Activated CD4-positive, CD25-positive, alpha-beta regulatory T cell treated with anti-CD3 and anti-CD28 coated beads, Interleukin-2, amount 50 U/mL, for 16 hours (primary cell): ENCODE measurements at regions not wholly inside any gene's neighbourhood (a gene's known extent, or its start where the extent isn't known, plus 50 kb on each side); places are given as distances from the start of the nearest gene placed in this dataset.
A peak's percentile ranks its signal among the peaks of the same experiment; 100 is the strongest.

ENCODE experiments used
- DNase-seq: peaks from one replicate; pipeline ENCODE4 v3.0.0-alpha.2; 2020; ENCODE audit warnings: low read depth, low spot score

- no peak for DNase-seq
These were observed 193.2 kb upstream of the RFC3 start for GRCh38 chr13:33624740-33625139.

GRCh38 chr13:33626407-33626806 is 191.5 kb upstream of the RFC3 start:
- no peak for DNase-seq

- no peak for DNase-seq
These were observed 189.3 kb upstream of the RFC3 start for GRCh38 chr13:33628662-33629061.

DNA sequence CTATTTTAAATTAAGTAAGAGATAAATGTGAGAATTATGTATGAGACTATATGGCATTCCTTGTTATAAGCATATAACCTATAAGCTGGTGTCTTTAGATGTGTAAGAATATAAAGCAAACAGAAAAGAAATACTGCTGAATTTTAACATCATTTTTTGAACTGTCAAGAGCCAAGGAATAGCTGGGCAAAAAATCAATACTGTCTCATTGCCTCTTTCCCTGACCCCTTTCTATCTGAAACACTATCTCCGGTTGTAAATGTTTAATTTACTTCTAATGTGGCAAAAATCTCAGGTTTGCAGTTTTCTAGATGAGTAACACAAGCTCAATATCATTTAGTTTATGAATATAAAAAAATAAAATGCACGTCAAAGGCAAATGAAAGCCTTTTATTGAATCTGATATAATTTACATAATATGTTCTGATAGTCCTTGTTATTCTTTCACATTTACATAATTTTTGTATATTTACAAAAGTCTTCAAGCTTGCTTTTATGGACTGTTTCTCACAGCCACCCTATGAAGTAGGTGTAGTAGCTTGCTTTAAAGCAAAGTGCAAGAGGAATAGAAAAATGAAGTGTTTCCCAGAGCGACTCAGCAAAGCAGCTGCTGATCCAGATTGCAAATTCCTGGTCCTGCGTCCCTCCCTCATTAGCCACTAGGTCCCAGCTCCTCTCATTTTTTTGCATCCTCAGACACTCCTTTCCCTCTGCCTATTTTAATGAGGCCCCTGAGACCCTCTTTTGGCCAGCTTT is 188.2 kb upstream of the RFC3 start:
- DNase-seq = no peak

- DNase-seq = no peak
These were observed 184.0 kb upstream of the RFC3 start for GRCh38 chr13:33633701-33634545.

DNA sequence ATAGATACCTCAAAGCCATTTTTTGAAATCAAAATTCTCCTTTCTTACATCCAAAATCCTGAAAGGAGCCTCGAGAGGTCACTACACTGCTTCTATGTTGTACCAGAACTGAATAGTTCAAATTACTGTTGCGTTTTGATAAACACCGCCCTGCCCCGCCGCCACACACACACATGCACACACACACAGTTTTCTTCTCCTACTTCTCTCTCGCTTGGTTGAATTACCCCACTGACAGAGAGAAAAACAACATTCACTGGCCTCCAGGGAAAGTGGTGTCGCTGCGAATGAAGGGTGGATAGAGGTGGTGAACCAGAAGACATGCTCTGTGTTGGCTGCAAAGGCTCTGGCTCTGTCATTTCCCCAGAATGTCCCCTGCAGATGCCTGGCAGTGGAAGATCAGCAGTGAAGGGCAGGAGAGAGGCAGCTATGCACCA is 183.4 kb upstream of the RFC3 start:
- DNase-seq = no peak

DNA sequence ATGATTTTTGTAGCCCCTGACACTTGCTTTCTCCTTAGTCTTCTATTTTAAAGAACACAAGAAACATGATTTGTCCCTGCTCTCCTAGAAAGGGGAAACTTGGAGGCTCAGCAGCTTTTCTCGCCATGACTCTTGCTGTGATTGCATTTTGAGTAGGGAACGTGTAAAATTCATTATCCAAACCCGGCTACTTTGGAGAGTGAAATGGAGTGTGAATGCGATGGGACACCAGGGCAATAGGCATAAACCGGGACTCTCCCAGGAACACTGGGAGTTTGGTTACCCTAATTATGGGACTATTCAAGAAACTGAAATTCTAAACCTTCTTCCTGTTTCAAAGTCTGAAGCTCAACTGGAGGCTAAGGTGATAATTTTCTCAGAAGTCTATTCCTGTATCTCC is 181.7 kb upstream of the RFC3 start:
- no peak for DNase-seq

GRCh38 chr13:33636955-33637670 is 180.8 kb upstream of the RFC3 start:
- DNase-seq = no peak

GRCh38 chr13:33637978-33638743 is 179.8 kb upstream of the RFC3 start:
- no peak for DNase-seq

- no peak for DNase-seq
These were observed 178.8 kb upstream of the RFC3 start for GRCh38 chr13:33639158-33639557.

DNA sequence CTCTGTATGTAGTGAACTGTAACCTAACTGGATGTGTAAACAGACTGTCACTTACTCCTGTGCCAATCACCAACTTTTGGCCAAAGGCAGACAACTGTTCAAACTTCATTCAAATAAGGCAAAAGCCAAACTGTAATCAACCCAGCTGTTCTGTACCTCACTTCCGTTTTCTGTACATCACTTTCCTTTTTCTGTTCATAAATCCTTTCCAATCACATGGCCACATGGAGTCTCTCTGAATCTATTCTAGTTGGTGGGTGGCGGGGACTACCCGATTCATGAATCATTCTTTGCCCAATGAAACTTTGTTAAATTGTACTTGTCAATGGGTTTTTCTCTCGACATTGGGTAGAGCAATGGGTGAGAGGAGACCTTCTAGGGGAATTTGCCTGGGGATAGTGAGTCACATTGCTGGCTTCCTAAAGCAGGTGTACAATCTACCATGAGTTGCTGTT is 178.3 kb upstream of the RFC3 start:
- DNase-seq = peak; percentile 4

DNA sequence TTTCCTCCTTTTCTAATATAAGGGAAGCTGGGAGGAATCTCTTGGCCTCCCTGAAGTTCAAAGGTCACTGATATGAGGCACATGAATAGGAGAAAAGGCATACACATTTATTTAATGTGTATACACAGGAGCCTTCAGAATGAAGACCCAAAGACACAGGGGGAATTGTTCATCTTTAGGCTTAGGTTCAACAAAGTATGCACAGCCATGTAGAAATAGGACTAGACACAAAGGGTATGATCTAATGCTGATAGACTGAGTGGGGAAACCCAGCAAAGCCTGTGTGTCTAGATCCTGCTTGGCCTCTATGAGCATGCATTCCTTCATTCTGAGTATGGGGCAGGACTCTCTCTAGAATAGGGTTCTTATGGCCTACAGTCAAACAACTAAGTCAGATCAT is 177.1 kb upstream of the RFC3 start:
- no peak for DNase-seq

GRCh38 chr13:33642374-33643065 is 175.4 kb upstream of the RFC3 start:
- no peak for DNase-seq

GRCh38 chr13:33644581-33645543 is 173.1 kb upstream of the RFC3 start:
- DNase-seq = no peak

- no peak for DNase-seq
These were observed 172.1 kb upstream of the RFC3 start for GRCh38 chr13:33645591-33646554.

DNA sequence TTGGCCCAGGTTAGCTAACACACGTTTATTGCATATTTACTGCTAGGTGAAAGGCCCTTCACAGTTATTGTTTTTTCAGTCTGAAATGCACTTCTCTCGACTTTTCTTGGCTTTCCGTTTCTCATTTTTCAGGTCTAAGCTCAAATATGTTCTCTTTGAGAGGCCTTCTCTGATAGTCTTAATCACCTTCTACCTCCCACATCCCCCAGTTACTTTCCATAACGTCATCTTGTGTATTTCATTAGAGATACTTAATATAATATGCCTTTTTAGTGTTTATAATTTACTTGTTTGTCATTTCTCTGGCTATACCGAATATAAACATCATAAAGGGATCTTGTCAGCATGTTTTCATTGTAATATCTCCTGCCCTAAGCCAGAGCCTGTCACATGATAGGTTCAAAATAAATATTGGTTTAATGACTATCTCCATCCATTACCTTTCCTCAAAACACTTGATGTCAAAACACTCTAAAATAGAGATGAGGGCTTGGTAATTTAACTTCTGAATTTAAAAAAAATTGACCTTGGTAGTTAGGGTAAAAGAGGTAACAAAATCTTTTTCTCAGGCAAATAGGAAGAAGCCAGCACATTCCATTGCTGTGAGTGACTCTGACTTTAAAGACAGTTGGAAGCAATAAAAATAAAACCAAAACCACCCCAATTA is 168.6 kb upstream of the RFC3 start:
- DNase-seq = no peak

GRCh38 chr13:33651766-33652165 is 166.2 kb upstream of the RFC3 start:
- DNase-seq = no peak

DNA sequence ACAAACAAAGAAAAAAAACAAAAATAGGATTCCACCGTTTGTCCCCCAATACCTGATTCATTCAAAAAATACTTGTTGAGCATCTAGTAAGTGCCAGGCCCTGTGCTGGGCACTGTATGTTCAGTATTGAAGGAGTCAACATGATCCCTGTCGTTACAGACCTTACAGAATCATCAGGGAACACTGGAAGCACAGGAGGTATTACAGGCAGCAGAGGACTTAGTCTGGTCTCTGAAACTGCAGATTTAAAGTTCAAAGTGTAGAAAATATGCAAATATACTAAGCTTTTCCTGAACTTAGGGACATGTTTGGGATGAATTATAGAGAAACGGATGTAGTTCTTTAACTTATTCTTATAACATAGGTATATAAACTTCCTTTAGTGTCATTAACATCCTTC is 160.7 kb upstream of the RFC3 start:
- DNase-seq = no peak
